Peyer's patch (tissue), 4 donors: ENCODE measurements at regions not wholly inside any gene's neighbourhood (a gene's known extent, or its start where the extent isn't known, plus 50 kb on each side); places are given as distances from the start of the nearest gene placed in this dataset.

Source experiments
- DNase-seq, 3 donors: peaks; one replicate each; pipeline ENCODE4 v3.0.0-alpha.2; 2017 to 2019
- H3K27ac ChIP-seq, 4 donors: fragments of 200-600 bp; sonication (generic); one replicate each; pipeline ENCODE4 v1.5.1; 2016 to 2019
- H3K27me3 ChIP-seq, 2 donors: fragments of 200-600 bp; sonication (generic); one replicate each; pipeline ENCODE4 v1.5.1; 2019
- H3K36me3 ChIP-seq, 3 donors: fragments of 200-600 bp; sonication (generic); one replicate each; pipeline ENCODE4 v1.5.1; 2016 to 2019
- H3K4me1 ChIP-seq, 4 donors: fragments of 200-600 bp; sonication (generic); one replicate each; pipeline ENCODE4 v1.5.1; 2016 to 2019
- H3K4me3 ChIP-seq, 4 donors: fragments of 200-600 bp; sonication (generic); 1 replicate in 3 of 4; 2 replicates in 1 of 4; pipeline ENCODE4 v1.5.1; 2016 to 2019; ENCODE audit warnings: mild to moderate bottlenecking in 1 of 4
- H3K9me3 ChIP-seq, 4 donors: fragments of 200-600 bp; sonication (generic); one replicate each; pipeline ENCODE4 v1.5.1; 2016 to 2019; ENCODE audit warnings: mild to moderate bottlenecking in 1 of 4
- CTCF ChIP-seq, 6 experiments: fragments of 450-650 bp in 4 of 6; fragments of 200-600 bp in 2 of 6; sonication (generic) in 1 of 6; IDR thresholded peaks; one replicate each; pipeline ENCODE4 v1.5.1; 2017 to 2019; ENCODE audit warnings: antibody characterized with exemption in 6 of 6, mild to moderate bottlenecking in 3 of 6, moderate library complexity in 1 of 6
- POLR2A ChIP-seq, 2 donors: fragments of 450-650 bp; IDR thresholded peaks; one replicate each; pipeline ENCODE4 v1.5.1; 2017; ENCODE audit warnings: antibody characterized with exemption in 2 of 2, mild to moderate bottlenecking in 2 of 2, moderate library complexity in 2 of 2

GRCh38 chr2:149824136-149824535 lies 236.6 kb upstream of the MMADHC start:
- no peaks in the 10 kb centered on the region for H3K9me3 ChIP-seq
- DNase-seq: no peak
- no peak overlapping the region for H3K4me3 ChIP-seq
- no peaks in the 10 kb centered on the region for H3K27me3 ChIP-seq
- no peaks in the 10 kb centered on the region for H3K4me1 ChIP-seq
- TF ChIP-seq CTCF (IDR thresholded peaks at IDR 0.05): no peak
- no peak for TF ChIP-seq POLR2A (IDR thresholded peaks at IDR 0.05)
- no peak overlapping the region for H3K27ac ChIP-seq
- H3K36me3 ChIP-seq: no peaks in the 10 kb centered on the region

- DNase-seq: no peak
- no peaks in the 10 kb centered on the region for H3K9me3 ChIP-seq
- TF ChIP-seq POLR2A (IDR thresholded peaks at IDR 0.05) (no peak), CTCF (IDR thresholded peaks at IDR 0.05) (no peak)
- H3K36me3 ChIP-seq: no peaks in the 10 kb centered on the region
- H3K27ac ChIP-seq: no peak overlapping the region
- H3K27me3 ChIP-seq: no peaks in the 10 kb centered on the region
- H3K4me3 ChIP-seq: no peak overlapping the region
- H3K4me1 ChIP-seq: no peaks in the 10 kb centered on the region
Measured at GRCh38 chr2:149819356-149819957, 231.9 kb upstream of the MMADHC start.

- Histone ChIP-seq H3K36me3 (no peaks in the 10 kb centered on the region), H3K4me1 (no peaks in the 10 kb centered on the region), H3K27ac (no peak overlapping the region), H3K9me3 (no peaks in the 10 kb centered on the region), H3K4me3 (no peak overlapping the region), H3K27me3 (no peaks in the 10 kb centered on the region)
- DNase-seq: no peak
- TF ChIP-seq CTCF (IDR thresholded peaks at IDR 0.05) (no peak), POLR2A (IDR thresholded peaks at IDR 0.05) (no peak)
Measured at GRCh38 chr2:149816756-149817551, 229.4 kb upstream of the MMADHC start.

GRCh38 chr2:149815941-149816340 lies 228.4 kb upstream of the MMADHC start:
- TF ChIP-seq CTCF (IDR thresholded peaks at IDR 0.05) (no peak), POLR2A (IDR thresholded peaks at IDR 0.05) (no peak)
- no peak for DNase-seq
- no peak overlapping the region for H3K27ac ChIP-seq
- no peaks in the 10 kb centered on the region for H3K9me3 ChIP-seq
- no peaks in the 10 kb centered on the region for H3K36me3 ChIP-seq
- H3K27me3 ChIP-seq: no peaks in the 10 kb centered on the region
- no peaks in the 10 kb centered on the region for H3K4me1 ChIP-seq
- H3K4me3 ChIP-seq: no peak overlapping the region

GRCh38 chr2:149814901-149815300 lies 227.3 kb upstream of the MMADHC start:
- no peak for TF ChIP-seq CTCF (IDR thresholded peaks at IDR 0.05)
- no peak for TF ChIP-seq POLR2A (IDR thresholded peaks at IDR 0.05)
- H3K4me3 ChIP-seq: no peak overlapping the region
- no peaks in the 10 kb centered on the region for H3K36me3 ChIP-seq
- H3K27ac ChIP-seq: no peak overlapping the region
- H3K4me1 ChIP-seq: no peaks in the 10 kb centered on the region
- no peaks in the 10 kb centered on the region for H3K9me3 ChIP-seq
- DNase-seq: no peak
- H3K27me3 ChIP-seq: no peaks in the 10 kb centered on the region
